A549 (cell line): ENCODE measurements at regions not wholly inside any gene's neighbourhood (a gene's known extent, or its start where the extent isn't known, plus 50 kb on each side); places are given as distances from the start of the nearest gene placed in this dataset.

Source experiments
- CBX2 ChIP-seq: fragments of 200-600 bp; sonication (generic); IDR thresholded peaks from 2 replicates; pipeline ENCODE4 v1.6.1; 2016; ENCODE audit warnings: low read depth, mild to moderate bottlenecking, borderline replicate concordance
- CEBPB ChIP-seq, 2 experiments: fragments of >200 bp in 1 of 2; sonication (Bioruptor Twin) in 1 of 2; formaldehyde crosslinking in 1 of 2; IDR thresholded peaks; 2 replicates each; pipeline ENCODE4 v1.6.1; 2012 to 2016
- CTCF ChIP-seq: fragments of >200 bp; sonication (Bioruptor Twin); formaldehyde crosslinking; IDR thresholded peaks from 3 replicates; pipeline ENCODE4 v1.5.1; 2016
- EP300 ChIP-seq, 2 experiments: fragments of >200 bp; sonication (Bioruptor Twin); formaldehyde crosslinking; IDR thresholded peaks; 2 replicates in 1 of 2; 3 replicates in 1 of 2; pipeline ENCODE4 v1.6.1; 2016 to 2017
- ESRRA ChIP-seq: fragments of 150-350 bp; IDR thresholded peaks from 2 replicates; pipeline ENCODE4 v1.6.1; 2014; ENCODE audit warnings: mild to moderate bottlenecking, low read length, borderline replicate concordance
- GATA3 ChIP-seq: IDR thresholded peaks from 2 replicates; pipeline ENCODE4 v1.6.1; 2012; ENCODE audit warnings: borderline replicate concordance
- HDAC2 ChIP-seq: fragments of 200-600 bp; sonication (generic); IDR thresholded peaks from 2 replicates; pipeline ENCODE4 v1.6.1; 2016
- KDM1A ChIP-seq: fragments of 200-600 bp; sonication (generic); IDR thresholded peaks from 2 replicates; pipeline ENCODE4 v1.6.1; 2016; ENCODE audit warnings: low read depth, mild to moderate bottlenecking
- MYC ChIP-seq: IDR thresholded peaks from 2 replicates; pipeline ENCODE4 v1.6.1; 2012; ENCODE audit warnings: mild to moderate bottlenecking, inconsistent platforms, low read length, improper control_type of control experiment, borderline replicate concordance
- TP53 ChIP-seq: fragments of 250-450 bp; sonication (Bioruptor Pico); IDR thresholded peaks from 2 replicates; pipeline ENCODE4 v1.5.0; 2021; ENCODE audit warnings: mild to moderate bottlenecking, moderate library complexity
- ZFP36 ChIP-seq: fragments of 450-650 bp; IDR thresholded peaks from 2 replicates; pipeline ENCODE4 v1.6.1; 2014; ENCODE audit warnings: borderline replicate concordance; ENCODE audit not compliant: partially characterized antibody
- TF ChIP-seq, protein P1 (sequence below): fragments of 450-650 bp; IDR thresholded peaks from 2 replicates; pipeline ENCODE4 v1.6.1; 2014; ENCODE audit warnings: antibody characterized with exemption
- TF ChIP-seq, protein P2 (sequence below): fragments of 200-600 bp; sonication (generic); IDR thresholded peaks from 2 replicates; pipeline ENCODE4 v1.6.1; 2016; ENCODE audit warnings: antibody characterized with exemption, mild to moderate bottlenecking, moderate library complexity
- TF ChIP-seq, protein P3 (sequence below): IDR thresholded peaks from 2 replicates; pipeline ENCODE4 v1.6.1; 2012

DNA sequence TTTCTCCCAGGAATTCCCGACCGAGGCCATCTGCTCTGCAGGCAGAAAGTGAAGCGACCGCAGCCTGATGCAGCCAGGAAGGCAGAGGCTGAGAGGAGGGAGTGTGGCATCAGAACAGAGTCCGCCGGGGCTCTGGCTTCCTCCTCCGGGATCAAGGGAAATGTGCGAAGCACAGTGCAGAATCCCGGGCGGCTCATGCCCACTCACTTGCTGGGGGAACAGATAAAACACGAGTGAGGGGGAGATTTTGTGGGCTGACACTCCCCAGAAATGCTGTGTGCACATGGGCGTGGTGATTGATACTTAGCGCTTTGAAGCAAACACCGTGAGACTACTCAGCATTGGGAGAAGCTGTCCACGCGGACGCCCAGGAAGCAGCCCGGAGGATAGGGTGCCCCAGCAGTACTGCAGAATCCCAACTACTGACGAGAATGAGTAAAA is 75.3 kb upstream of the POMP start:
- TF ChIP-seq, protein P1, sequence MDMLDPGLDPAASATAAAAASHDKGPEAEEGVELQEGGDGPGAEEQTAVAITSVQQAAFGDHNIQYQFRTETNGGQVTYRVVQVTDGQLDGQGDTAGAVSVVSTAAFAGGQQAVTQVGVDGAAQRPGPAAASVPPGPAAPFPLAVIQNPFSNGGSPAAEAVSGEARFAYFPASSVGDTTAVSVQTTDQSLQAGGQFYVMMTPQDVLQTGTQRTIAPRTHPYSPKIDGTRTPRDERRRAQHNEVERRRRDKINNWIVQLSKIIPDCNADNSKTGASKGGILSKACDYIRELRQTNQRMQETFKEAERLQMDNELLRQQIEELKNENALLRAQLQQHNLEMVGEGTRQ: no peak
- TF ChIP-seq, protein P2, sequence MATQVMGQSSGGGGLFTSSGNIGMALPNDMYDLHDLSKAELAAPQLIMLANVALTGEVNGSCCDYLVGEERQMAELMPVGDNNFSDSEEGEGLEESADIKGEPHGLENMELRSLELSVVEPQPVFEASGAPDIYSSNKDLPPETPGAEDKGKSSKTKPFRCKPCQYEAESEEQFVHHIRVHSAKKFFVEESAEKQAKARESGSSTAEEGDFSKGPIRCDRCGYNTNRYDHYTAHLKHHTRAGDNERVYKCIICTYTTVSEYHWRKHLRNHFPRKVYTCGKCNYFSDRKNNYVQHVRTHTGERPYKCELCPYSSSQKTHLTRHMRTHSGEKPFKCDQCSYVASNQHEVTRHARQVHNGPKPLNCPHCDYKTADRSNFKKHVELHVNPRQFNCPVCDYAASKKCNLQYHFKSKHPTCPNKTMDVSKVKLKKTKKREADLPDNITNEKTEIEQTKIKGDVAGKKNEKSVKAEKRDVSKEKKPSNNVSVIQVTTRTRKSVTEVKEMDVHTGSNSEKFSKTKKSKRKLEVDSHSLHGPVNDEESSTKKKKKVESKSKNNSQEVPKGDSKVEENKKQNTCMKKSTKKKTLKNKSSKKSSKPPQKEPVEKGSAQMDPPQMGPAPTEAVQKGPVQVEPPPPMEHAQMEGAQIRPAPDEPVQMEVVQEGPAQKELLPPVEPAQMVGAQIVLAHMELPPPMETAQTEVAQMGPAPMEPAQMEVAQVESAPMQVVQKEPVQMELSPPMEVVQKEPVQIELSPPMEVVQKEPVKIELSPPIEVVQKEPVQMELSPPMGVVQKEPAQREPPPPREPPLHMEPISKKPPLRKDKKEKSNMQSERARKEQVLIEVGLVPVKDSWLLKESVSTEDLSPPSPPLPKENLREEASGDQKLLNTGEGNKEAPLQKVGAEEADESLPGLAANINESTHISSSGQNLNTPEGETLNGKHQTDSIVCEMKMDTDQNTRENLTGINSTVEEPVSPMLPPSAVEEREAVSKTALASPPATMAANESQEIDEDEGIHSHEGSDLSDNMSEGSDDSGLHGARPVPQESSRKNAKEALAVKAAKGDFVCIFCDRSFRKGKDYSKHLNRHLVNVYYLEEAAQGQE: no peak
- TF ChIP-seq CEBPB (IDR thresholded peaks at IDR 0.05): no peak
- no peak for TF ChIP-seq EP300 (IDR thresholded peaks at IDR 0.05)
- no peak for TF ChIP-seq CTCF
- no peak for TF ChIP-seq CBX2
- no peak for TF ChIP-seq ZFP36
- TF ChIP-seq TP53 (CRISPR knock-in tag): no peak
- TF ChIP-seq, protein P3, sequence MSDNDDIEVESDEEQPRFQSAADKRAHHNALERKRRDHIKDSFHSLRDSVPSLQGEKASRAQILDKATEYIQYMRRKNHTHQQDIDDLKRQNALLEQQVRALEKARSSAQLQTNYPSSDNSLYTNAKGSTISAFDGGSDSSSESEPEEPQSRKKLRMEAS: no peak
- TF ChIP-seq GATA3: no peak
- TF ChIP-seq KDM1A: no peak
- TF ChIP-seq ESRRA: no peak
- TF ChIP-seq MYC: no peak
- no peak for TF ChIP-seq HDAC2
